HL-60 (cell line): ENCODE measurements at regions not wholly inside any gene's neighbourhood (a gene's known extent, or its start where the extent isn't known, plus 50 kb on each side); places are given as distances from the start of the nearest gene placed in this dataset.

ENCODE experiments used
- CTCF ChIP-seq: IDR thresholded peaks from one replicate; pipeline ENCODE4 v1.5.1; 2011; ENCODE audit warnings: low read length, control low read depth, inconsistent platforms; ENCODE audit not compliant: insufficient read depth
- GABPA ChIP-seq: IDR thresholded peaks from 2 replicates; pipeline ENCODE4 v1.6.1; 2012; ENCODE audit warnings: low read depth
- REST ChIP-seq: IDR thresholded peaks from 2 replicates; pipeline ENCODE4 v1.6.1; 2012; ENCODE audit warnings: low read depth; ENCODE audit not compliant: insufficient replicate concordance

DNA sequence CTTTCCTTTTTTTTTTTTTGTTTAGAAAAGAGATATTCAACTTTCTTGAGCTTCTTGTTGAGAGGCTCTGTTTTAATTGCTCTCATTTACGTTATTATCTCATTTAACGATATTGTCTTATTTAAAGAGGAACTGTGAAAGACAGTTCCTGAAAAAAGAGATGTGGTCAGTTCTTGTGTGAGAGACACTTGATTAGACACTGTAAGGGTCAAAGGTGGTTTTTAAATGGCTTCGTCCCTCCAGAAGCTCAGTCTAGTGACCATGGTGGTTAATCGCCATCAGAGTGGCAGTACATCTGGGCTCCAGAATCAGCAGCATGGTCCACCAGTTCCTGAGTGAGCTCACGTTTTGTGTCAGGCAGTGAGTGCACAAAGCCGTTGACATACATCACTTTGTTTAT lies 57.9 kb upstream of the KCNA5 start:
- no peak for TF ChIP-seq GABPA
- TF ChIP-seq CTCF = no peak
- no peak for TF ChIP-seq REST
